PC-3 (cell line): ENCODE measurements at regions not wholly inside any gene's neighbourhood (a gene's known extent, or its start where the extent isn't known, plus 50 kb on each side); places are given as distances from the start of the nearest gene placed in this dataset.

ENCODE experiments used
- ATAC-seq: fragments of 200-7000 bp; cut with Tn5 transposase; 2 replicates; pipeline ENCODE4 v1.9.1; 2020; ENCODE audit warnings: mild to moderate bottlenecking, moderate library complexity
- BruUV-seq: library from RNA; stranded (reverse); fragments of 400-500 nt; replicated peaks from 2 replicates; lab custom pipeline; 2021; lab: Mats Ljungman, UMichigan
- CTCF ChIA-PET: fragments of 300-600 bp; sonication (Branson Sonifier 250); formaldehyde crosslinking; loops from one replicate; lab custom pipeline; 2022; ENCODE audit warnings: antibody characterized with exemption; lab: Charles Lee
- POLR2A ChIA-PET: fragments of 300-600 bp; sonication (Branson Sonifier 250); formaldehyde crosslinking; loops from one replicate; lab custom pipeline; 2022; ENCODE audit warnings: antibody characterized with exemption; ENCODE audit not compliant: unreplicated experiment; lab: Charles Lee
- DNase-seq: peaks from one replicate; pipeline ENCODE4 v3.0.0-alpha.2; 2015
- H2AFZ ChIP-seq: fragments of 300-600 bp; sonication (generic); 2 replicates; pipeline ENCODE4 v1.6.0; 2016; ENCODE audit warnings: antibody characterized with exemption, low read length
- H3F3A ChIP-seq: fragments of 300-600 bp; sonication (generic); one replicate; pipeline ENCODE4 v1.6.0; 2017; ENCODE audit warnings: antibody characterized with exemption, low read length, control low read depth, mild to moderate bottlenecking; ENCODE audit not compliant: unreplicated experiment
- H3K27ac ChIP-seq: fragments of 300-600 bp; sonication (generic); 2 replicates; pipeline ENCODE4 v1.5.1; 2016; ENCODE audit warnings: mild to moderate bottlenecking, low read length
- H3K27me3 ChIP-seq: fragments of 300-600 bp; sonication (generic); 2 replicates; pipeline ENCODE4 v1.6.1; 2016; ENCODE audit warnings: low read length, mixed read lengths
- H3K36me3 ChIP-seq: fragments of 300-600 bp; sonication (generic); 2 replicates; pipeline ENCODE4 v1.6.1; 2016; ENCODE audit warnings: low read depth, mixed run types, low read length, mixed read lengths
- H3K4me1 ChIP-seq: fragments of 300-600 bp; sonication (generic); 2 replicates; pipeline ENCODE4 v1.5.1; 2016; ENCODE audit warnings: low read length; ENCODE audit not compliant: insufficient read depth
- H3K4me2 ChIP-seq: fragments of 300-600 bp; sonication (generic); 2 replicates; pipeline ENCODE4 v1.6.0; 2016; ENCODE audit warnings: low read length
- H3K4me3 ChIP-seq: fragments of 300-600 bp; sonication (generic); 2 replicates; pipeline ENCODE4 v1.5.1; 2016; ENCODE audit warnings: mild to moderate bottlenecking, low read length, mixed read lengths
- H3K79me2 ChIP-seq: fragments of 300-600 bp; sonication (generic); 2 replicates; pipeline ENCODE4 v1.6.1; 2017; ENCODE audit warnings: low read length, mixed read lengths
- H3K9ac ChIP-seq: fragments of 300-600 bp; sonication (generic); 2 replicates; pipeline ENCODE4 v1.6.0; 2016; ENCODE audit warnings: mild to moderate bottlenecking, low read length
- H3K9me2 ChIP-seq: fragments of 300-600 bp; sonication (generic); replicated peaks from 2 replicates; pipeline ENCODE4 v1.6.1; 2016; ENCODE audit warnings: mixed run types, low read length, mixed read lengths
- H3K9me3 ChIP-seq: fragments of 300-600 bp; sonication (generic); 2 replicates; pipeline ENCODE4 v1.6.1; 2016; ENCODE audit warnings: low read length, mixed read lengths
- H4K20me1 ChIP-seq: fragments of 300-600 bp; sonication (generic); 2 replicates; pipeline ENCODE4 v1.6.1; 2016; ENCODE audit warnings: low read length, mixed read lengths
- CTCF ChIP-seq: fragments of 300-600 bp; sonication (generic); conservative IDR thresholded peaks from 2 replicates; pipeline ENCODE4 v1.5.1; 2017; ENCODE audit warnings: antibody characterized with exemption, low read depth, mild to moderate bottlenecking, low read length
- EZH2 ChIP-seq: fragments of 300-600 bp; sonication (generic); IDR thresholded peaks from one replicate; pipeline ENCODE4 v1.6.1; 2017; ENCODE audit warnings: antibody characterized with exemption, mild to moderate bottlenecking, low read length; ENCODE audit not compliant: unreplicated experiment
- EZH2phosphoT487 ChIP-seq: fragments of 300-600 bp; sonication (generic); IDR thresholded peaks from 2 replicates; pipeline ENCODE4 v1.6.1; 2018; ENCODE audit warnings: mild to moderate bottlenecking, antibody characterized with exemption, low read length, borderline replicate concordance
- intact Hi-C: fragments of 100-400 bp; cut with micrococcal nuclease; formaldehyde crosslinking; loops from 2 replicates; pipeline ENCODE4 v1.9.0; 2023

GRCh38 chr4:124462954-124463828, 249.3 kb downstream of the ANKRD50 start:
- intact Hi-C loops, result no loop called here
- POLR2A ChIA-PET, result no interaction called here

GRCh38 chr4:124464836-124465235, 247.7 kb downstream of the ANKRD50 start:
- ATAC-seq, result no peak
- Histone ChIP-seq H3K9ac (no peak overlapping the region), H3K36me3 (no peaks in the 10 kb centered on the region), H3K4me1 (no peaks in the 10 kb centered on the region), H3K9me2 (no peaks in the 10 kb centered on the region), H2AFZ (no peak overlapping the region), H3K27ac (no peak overlapping the region), H3F3A (no peaks in the 10 kb centered on the region), H4K20me1 (no peaks in the 10 kb centered on the region), H3K9me3 (peaks cover 6% of the 10 kb centered on the region; the same call in 1 of the 2 replicates), H3K27me3 (no peaks in the 10 kb centered on the region), H3K4me3 (no peak overlapping the region), H3K79me2 (no peaks in the 10 kb centered on the region), H3K4me2 (no peak overlapping the region)
- DNase-seq, result no peak
- ChIA-PET POLR2A (no interaction called here), CTCF (no interaction called here)
- intact Hi-C loops, result no loop called here
- TF ChIP-seq EZH2 (no peak), CTCF (no peak), EZH2phosphoT487 (no peak)
- BruUV-seq, result no TSS peak

More at GRCh38 chr4:124462954-124463828, 249.3 kb downstream of the ANKRD50 start:
- H3K9me2 ChIP-seq, result no peaks in the 10 kb centered on the region
- H3K4me1 ChIP-seq, result no peaks in the 10 kb centered on the region
- no peak overlapping the region for H3K9ac ChIP-seq
- TF ChIP-seq EZH2phosphoT487, result no peak
- TF ChIP-seq CTCF, result no peak
- no peak for TF ChIP-seq EZH2
- H3K27me3 ChIP-seq, result no peaks in the 10 kb centered on the region
- no peaks in the 10 kb centered on the region for H4K20me1 ChIP-seq
- H2AFZ ChIP-seq, result no peak overlapping the region
- no peaks in the 10 kb centered on the region for H3K36me3 ChIP-seq
- ATAC-seq (no peak), DNase-seq (no peak)
- H3K9me3 ChIP-seq, result peaks cover 6% of the 10 kb centered on the region; the same call in 1 of the 2 replicates
- no peaks in the 10 kb centered on the region for H3F3A ChIP-seq
- H3K79me2 ChIP-seq, result no peaks in the 10 kb centered on the region
- CTCF ChIA-PET, result no interaction called here
- H3K4me3 ChIP-seq, result no peak overlapping the region
- H3K4me2 ChIP-seq, result no peak overlapping the region
- no TSS peak for BruUV-seq
- no peak overlapping the region for H3K27ac ChIP-seq

- Histone ChIP-seq H4K20me1 (no peaks in the 10 kb centered on the region), H3F3A (no peaks in the 10 kb centered on the region), H3K36me3 (no peaks in the 10 kb centered on the region), H2AFZ (no peak overlapping the region), H3K79me2 (no peaks in the 10 kb centered on the region), H3K4me3 (no peak overlapping the region), H3K9ac (no peak overlapping the region), H3K9me2 (no peaks in the 10 kb centered on the region), H3K4me1 (no peaks in the 10 kb centered on the region), H3K27ac (no peak overlapping the region), H3K9me3 (no peaks in the 10 kb centered on the region), H3K4me2 (no peak overlapping the region), H3K27me3 (no peaks in the 10 kb centered on the region)
- CTCF ChIA-PET, result no interaction called here
- intact Hi-C loops, result no loop called here
- TF ChIP-seq EZH2phosphoT487, result no peak
- TF ChIP-seq CTCF, result no peak
- TF ChIP-seq EZH2, result no peak
- DNase-seq (no peak), ATAC-seq (no peak)
- BruUV-seq, result no TSS peak
- POLR2A ChIA-PET, result no interaction called here
Observed at GRCh38 chr4:124468360-124468759, 244.2 kb downstream of the ANKRD50 start.
